D341Med (cell line): ENCODE measurements at regions not wholly inside any gene's neighbourhood (a gene's known extent, or its start where the extent isn't known, plus 50 kb on each side); places are given as distances from the start of the nearest gene placed in this dataset.
A peak's percentile ranks its signal among the peaks of the same experiment; 100 is the strongest.
"Not testable (repeated sequence)": the region's sequence is repeated elsewhere in the genome, so short reads cannot be mapped to it uniquely, and the experiment has no call there.

Experiments
- DNase-seq: peaks from one replicate; pipeline ENCODE4 v3.0.0; 2012; ENCODE audit warnings: low spot score

GRCh38 chrX:126641076-126641475, 88.5 kb upstream of the DCAF12L1 start:
- DNase-seq = not testable (repeated sequence)

- no peak for DNase-seq
Observed at GRCh38 chrX:126655061-126655460, 102.4 kb upstream of the DCAF12L1 start.

GRCh38 chrX:126658447-126658846, 105.8 kb upstream of the DCAF12L1 start:
- no peak for DNase-seq

DNA sequence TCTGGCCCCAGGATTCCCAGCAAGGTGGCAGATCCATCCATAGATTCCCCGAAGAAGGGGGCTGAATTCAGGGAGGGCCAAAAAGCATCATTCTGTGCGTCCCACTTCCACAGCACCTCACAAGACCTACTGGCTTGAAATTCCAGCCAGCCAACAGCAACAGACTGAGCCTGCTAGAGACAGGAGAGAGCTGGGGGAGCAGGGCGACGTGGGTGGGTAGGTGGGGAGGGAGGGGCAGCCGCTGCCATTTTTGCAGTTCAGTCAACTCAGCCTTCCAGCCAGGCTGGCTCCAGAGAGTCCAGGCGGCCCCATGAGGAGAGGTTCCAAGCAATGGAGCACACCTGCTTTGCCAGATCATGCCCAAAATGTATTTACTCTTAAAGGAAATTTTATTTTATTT, 117.6 kb upstream of the DCAF12L1 start:
- no peak for DNase-seq

- DNase-seq = not testable (repeated sequence)
Observed at GRCh38 chrX:126673366-126673765, 120.8 kb upstream of the DCAF12L1 start.

DNA sequence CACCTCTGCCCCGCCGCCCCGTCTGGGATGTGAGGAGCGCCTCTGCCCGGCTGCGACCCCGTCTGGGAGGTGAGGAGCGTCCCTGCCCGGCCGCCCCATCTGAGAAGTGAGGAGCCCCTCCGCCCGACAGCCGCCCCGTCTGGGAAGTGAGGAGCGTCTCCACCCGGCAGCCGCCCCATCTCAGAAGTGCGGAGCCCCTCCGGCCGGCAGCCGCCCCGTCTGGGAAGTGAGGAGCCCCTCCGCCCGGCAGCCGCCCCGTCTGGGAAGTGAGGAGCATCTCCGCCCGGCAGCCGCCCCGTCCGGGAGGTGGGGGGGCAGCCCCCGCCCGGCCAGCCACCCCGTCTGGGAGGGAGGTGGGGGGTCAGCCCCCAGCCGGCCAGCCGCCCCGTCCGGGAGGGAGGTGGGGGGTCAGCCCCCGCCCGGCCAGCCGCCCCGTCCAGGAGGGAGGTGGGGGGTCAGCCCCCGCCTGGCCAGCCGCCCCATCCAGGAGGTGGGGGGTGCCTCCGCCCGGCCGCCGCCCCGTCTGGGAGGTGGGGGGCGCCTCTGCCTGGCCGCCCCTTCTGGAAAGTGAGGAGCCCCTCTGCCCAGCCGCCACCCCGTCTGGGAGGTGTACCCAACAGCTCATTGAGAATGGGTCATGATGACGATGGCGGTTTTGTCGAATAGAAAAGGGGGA, 121.3 kb upstream of the DCAF12L1 start:
- DNase-seq = not testable (repeated sequence)

DNA sequence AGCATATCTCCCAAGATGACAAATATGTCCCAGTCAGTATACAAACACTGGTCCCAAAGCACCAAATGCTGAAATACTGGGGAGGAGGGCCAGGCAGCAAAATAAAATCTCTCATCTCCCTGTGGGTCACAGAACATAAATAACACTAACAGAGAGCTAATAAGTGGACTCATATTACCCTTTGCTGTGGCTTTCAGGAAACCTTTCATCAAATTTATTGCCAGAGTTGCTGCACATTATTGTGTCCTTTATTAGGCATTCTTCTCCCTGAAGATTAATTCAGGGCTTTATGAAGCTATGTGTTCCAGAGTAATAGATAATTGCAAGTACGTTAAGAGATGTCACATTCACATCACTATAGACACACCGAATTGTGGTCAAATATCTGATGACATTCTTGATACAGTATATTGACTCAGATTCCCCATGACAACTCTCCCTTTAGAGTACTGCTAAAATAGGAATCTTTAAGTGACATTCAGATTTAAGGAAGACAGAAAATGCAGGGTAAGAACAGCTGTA, 124.1 kb upstream of the PRR32 start:
- DNase-seq = no peak

- no peak for DNase-seq
Observed at GRCh38 chrX:126697091-126697490, 122.4 kb upstream of the PRR32 start.

DNA sequence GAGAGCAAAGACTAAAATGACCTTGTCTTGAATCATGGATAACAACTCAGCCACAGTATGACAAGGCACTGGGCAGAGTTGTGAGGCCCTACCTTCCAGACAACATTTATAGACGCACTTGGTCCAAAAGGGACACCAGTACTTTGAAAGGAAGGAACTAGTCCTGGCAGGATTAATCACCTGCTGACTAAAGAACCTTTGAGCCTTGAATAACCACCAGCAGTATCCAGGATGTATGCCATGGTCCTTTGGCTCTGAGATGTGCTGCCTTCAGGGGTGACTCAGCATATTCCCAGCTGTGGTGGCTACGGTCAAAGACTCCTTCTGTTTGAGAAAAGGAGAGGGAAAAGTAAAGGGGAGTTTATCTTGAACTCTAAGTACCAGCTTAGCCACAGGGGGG, 118.1 kb upstream of the PRR32 start:
- DNase-seq = no peak

DNA sequence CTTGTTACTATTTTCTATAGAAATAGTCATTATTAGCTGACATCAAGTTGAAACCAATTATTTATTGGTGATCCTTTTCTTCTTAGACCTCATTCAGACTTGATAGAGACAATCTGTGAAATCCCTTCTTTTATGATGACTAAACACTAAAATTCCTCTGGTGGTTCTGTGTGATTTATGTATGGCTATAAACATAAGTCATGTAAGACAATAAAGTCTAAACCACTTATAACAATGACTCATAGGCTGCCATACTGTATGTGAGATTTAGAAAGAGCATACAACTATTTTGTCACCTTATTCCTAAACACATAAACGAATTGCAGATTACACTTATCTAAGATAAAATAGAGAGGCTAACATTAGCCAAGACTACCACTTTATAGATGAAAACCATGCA, 101.1 kb upstream of the PRR32 start:
- DNase-seq = no peak

DNA sequence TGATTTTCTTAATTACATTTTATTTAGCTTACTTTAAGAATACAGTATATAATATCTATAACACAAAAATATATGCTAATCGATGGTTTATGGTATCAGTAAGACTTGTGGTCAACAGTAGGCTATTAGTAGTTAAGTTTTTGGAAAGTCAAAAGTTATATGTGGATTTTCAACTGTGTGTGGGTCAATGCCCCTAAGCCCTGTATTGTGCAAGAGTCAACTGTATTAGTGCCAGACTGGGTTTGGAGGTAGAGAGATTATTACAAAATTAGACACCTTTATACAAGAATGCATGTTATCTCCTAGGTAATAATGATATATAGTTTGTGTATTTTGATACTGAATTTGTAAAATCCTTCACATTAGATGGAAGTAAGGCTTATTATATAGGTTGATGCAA, 100.3 kb upstream of the PRR32 start:
- DNase-seq = no peak

- DNase-seq = peak; percentile 1
Observed at GRCh38 chrX:126723881-126724280, 95.6 kb upstream of the PRR32 start.

GRCh38 chrX:126733874-126734273, 85.7 kb upstream of the PRR32 start:
- DNase-seq = no peak
